ENCODE measurements at regions not wholly inside any gene's neighbourhood (a gene's known extent, or its start where the extent isn't known, plus 50 kb on each side); places are given as distances from the start of the nearest gene placed in this dataset.

- no peak for DNase-seq (ENCODE audit: low read depth in 1 of 2, low spot score in 1 of 2)
- no peak for TF ChIP-seq JUND (IDR thresholded peaks at IDR 0.05; ENCODE audit: low read depth)
- in situ Hi-C loops (cut with HindIII; ENCODE audit: low pct_unique_long_range_greater_than_20kb, low sequenced_read_pairs): no loop called here
These were observed 224.7 kb upstream of the PPP1R2C start for GRCh38 chrX:43002526-43003203.

- TF ChIP-seq JUND (IDR thresholded peaks at IDR 0.05; ENCODE audit: low read depth): no peak
- in situ Hi-C loops (cut with HindIII; ENCODE audit: low pct_unique_long_range_greater_than_20kb, low sequenced_read_pairs): no loop called here
These were observed 225.2 kb upstream of the PPP1R2C start for GRCh38 chrX:43003204-43003565.

GRCh38 chrX:43003939-43004338, 226.0 kb upstream of the PPP1R2C start:
- no peak for TF ChIP-seq JUND (IDR thresholded peaks at IDR 0.05; ENCODE audit: low read depth)
- DNase-seq (ENCODE audit: low read depth in 1 of 2, low spot score in 1 of 2): no peak
- in situ Hi-C loops (cut with HindIII; ENCODE audit: low pct_unique_long_range_greater_than_20kb, low sequenced_read_pairs): no loop called here

More at GRCh38 chrX:43003204-43003565, 225.2 kb upstream of the PPP1R2C start:
- no peak for DNase-seq (ENCODE audit: low read depth in 1 of 2, low spot score in 1 of 2)

GRCh38 chrX:43005561-43005960, 227.6 kb upstream of the PPP1R2C start:
- DNase-seq (ENCODE audit: low read depth in 1 of 2, low spot score in 1 of 2): no peak
- in situ Hi-C loops (cut with HindIII; ENCODE audit: low pct_unique_long_range_greater_than_20kb, low sequenced_read_pairs): no loop called here
- TF ChIP-seq JUND (IDR thresholded peaks at IDR 0.05; ENCODE audit: low read depth): no peak

DNA sequence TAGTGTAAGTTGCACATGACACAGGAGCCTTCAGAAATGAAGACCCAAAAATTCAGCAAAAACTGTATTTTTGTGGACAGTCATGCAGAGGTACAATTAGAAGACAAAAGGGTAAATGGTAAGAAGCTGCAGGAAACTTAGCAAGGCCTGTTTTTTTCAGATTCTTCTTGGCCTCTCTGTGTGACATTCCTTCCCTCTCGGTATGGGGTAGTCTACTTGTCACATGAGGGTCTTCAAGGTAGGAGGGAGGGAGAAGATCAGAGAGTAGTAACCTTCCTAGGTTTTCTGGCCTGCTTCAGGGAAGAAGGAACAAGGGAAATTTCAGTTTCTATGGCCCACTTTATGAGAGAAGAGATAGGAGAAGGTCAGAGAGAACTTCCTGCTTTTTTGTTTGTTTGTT, 230.4 kb upstream of the PPP1R2C start:
- DNase-seq (ENCODE audit: low read depth in 1 of 2, low spot score in 1 of 2): no peak
- in situ Hi-C loops (cut with HindIII; ENCODE audit: low pct_unique_long_range_greater_than_20kb, low sequenced_read_pairs): no loop called here
- no peak for TF ChIP-seq JUND (IDR thresholded peaks at IDR 0.05; ENCODE audit: low read depth)

- in situ Hi-C loops (cut with HindIII; ENCODE audit: low pct_unique_long_range_greater_than_20kb, low sequenced_read_pairs): no loop called here
- TF ChIP-seq JUND (IDR thresholded peaks at IDR 0.05; ENCODE audit: low read depth): no peak
- no peak for DNase-seq (ENCODE audit: low read depth in 1 of 2, low spot score in 1 of 2)
These were observed 238.1 kb upstream of the PPP1R2C start for GRCh38 chrX:43016021-43016420.

DNA sequence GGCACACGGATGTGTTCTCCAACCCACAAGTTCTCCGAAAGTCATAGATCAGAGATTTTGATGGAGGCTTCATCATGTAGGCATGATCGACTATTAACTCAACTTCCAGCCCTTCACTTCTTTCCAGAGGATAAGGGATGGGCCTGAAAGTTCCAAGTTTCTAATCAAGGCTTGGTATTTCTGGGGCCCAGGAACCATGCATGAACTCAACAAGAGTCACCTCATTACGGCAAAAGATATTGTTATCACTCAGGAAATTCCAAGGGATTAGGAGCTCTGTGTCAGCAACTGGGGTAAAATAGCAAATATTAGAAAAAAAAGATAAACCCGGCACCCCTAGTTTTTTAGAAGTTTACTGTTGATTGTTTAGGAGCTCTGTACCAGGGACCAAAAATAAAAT, 240.1 kb upstream of the PPP1R2C start:
- DNase-seq (ENCODE audit: low read depth in 1 of 2, low spot score in 1 of 2): no peak
- TF ChIP-seq JUND (IDR thresholded peaks at IDR 0.05; ENCODE audit: low read depth): no peak
- in situ Hi-C loops (cut with HindIII; ENCODE audit: low pct_unique_long_range_greater_than_20kb, low sequenced_read_pairs): no loop called here

- in situ Hi-C loops (cut with HindIII; ENCODE audit: low pct_unique_long_range_greater_than_20kb, low sequenced_read_pairs): no loop called here
- DNase-seq (ENCODE audit: low read depth in 1 of 2, low spot score in 1 of 2): no peak
- TF ChIP-seq JUND (IDR thresholded peaks at IDR 0.05; ENCODE audit: low read depth): no peak
These were observed 241.1 kb upstream of the PPP1R2C start for GRCh38 chrX:43019021-43019420.

DNA sequence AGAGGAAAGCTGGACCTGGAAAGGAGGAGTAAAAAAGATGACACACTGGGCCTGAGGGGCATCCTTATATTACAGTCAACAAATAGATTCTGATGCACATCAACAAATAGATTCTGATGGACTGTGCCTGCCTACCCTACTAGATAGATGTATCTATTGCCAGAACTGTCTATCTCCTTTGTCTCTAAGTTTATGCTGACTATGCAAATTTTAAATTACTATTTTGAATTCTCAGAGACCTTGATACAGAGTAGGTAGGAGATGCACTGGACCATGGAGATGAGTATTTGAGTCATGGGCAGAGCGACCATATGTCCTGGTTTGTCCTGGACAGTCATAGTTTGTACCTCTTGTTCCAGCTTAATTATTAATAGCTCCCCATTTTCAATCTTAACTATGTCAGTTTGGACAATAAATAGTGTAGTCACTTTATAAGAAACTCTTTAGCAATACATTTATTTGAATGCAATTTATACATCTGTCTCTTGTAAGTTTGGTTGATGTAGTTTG, 247.9 kb upstream of the PPP1R2C start:
- no peak for DNase-seq (ENCODE audit: low read depth in 1 of 2, low spot score in 1 of 2)
- no peak for TF ChIP-seq JUND (IDR thresholded peaks at IDR 0.05; ENCODE audit: low read depth)
- in situ Hi-C loops (cut with HindIII; ENCODE audit: low pct_unique_long_range_greater_than_20kb, low sequenced_read_pairs): no loop called here

DNA sequence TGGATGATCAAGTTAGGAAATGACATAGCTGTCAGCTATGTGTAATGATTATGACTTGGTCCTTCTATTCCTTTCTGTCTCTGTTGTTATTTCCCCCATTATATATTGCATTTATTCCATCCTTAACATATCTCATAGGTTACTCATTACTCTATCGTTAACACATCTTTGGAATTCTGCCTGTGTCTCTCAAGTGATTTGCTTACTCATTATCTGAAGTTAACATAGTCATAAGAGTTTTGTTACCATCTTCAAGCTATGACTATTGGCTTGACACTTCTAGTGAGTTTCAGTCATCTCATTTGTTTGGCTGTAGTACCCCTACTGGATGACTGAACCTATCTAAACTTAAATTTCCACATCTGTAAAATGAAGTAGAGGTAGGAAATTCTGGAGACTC, 286.1 kb upstream of the PPP1R2C start:
- TF ChIP-seq JUND (IDR thresholded peaks at IDR 0.05; ENCODE audit: low read depth): no peak
- no peak for DNase-seq (ENCODE audit: low read depth in 1 of 2, low spot score in 1 of 2)
- in situ Hi-C loops (cut with HindIII; ENCODE audit: low pct_unique_long_range_greater_than_20kb, low sequenced_read_pairs): no loop called here

DNA sequence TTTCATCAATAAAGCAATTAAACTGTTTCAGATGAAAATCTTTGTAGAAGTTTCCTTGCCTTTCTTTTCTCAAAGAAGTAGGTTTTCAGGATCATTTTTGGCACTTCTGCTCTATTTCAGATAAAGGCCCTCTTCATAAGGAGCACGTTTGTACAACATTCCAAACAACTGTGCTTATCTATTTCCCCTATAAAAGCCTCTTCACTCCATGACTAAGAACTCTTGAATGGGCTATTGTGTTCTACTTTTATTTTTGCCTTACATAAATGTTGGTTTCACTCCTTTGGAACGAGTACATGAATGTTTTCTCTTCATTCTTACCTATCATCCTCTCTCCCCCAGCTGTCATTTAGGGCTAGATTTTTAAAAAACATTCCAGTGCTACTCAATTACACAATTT, 288.0 kb upstream of the PPP1R2C start:
- in situ Hi-C loops (cut with HindIII; ENCODE audit: low pct_unique_long_range_greater_than_20kb, low sequenced_read_pairs): no loop called here
- DNase-seq (ENCODE audit: low read depth in 1 of 2, low spot score in 1 of 2): no peak
- no peak for TF ChIP-seq JUND (IDR thresholded peaks at IDR 0.05; ENCODE audit: low read depth)

- TF ChIP-seq JUND (IDR thresholded peaks at IDR 0.05; ENCODE audit: low read depth): no peak
- in situ Hi-C loops (cut with HindIII; ENCODE audit: low pct_unique_long_range_greater_than_20kb, low sequenced_read_pairs): no loop called here
- DNase-seq (ENCODE audit: low read depth in 1 of 2, low spot score in 1 of 2): no peak
These were observed 290.7 kb upstream of the PPP1R2C start for GRCh38 chrX:43068639-43069038.

DNA sequence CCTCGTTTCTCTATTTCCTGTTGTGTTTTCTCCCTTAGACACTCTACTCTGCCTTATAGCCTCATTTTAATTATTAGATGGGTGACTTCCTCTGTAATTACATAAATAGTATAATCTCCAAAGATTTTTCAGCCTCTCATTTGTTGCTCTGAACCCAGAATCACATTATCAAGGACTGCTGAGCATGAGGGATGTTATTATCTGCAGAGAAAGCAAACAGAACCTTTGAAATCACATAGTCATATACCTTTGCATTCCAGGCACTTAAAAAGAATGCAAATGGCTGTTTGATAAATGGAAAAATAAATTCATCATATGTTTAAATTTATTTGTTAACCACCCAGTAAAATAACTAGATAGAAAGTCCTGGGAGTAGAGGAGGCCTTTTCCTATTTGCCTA, 305.1 kb upstream of the PPP1R2C start:
- DNase-seq (ENCODE audit: low read depth in 1 of 2, low spot score in 1 of 2): no peak
- in situ Hi-C loops (cut with HindIII; ENCODE audit: low pct_unique_long_range_greater_than_20kb, low sequenced_read_pairs): no loop called here
- no peak for TF ChIP-seq JUND (IDR thresholded peaks at IDR 0.05; ENCODE audit: low read depth)

DNA sequence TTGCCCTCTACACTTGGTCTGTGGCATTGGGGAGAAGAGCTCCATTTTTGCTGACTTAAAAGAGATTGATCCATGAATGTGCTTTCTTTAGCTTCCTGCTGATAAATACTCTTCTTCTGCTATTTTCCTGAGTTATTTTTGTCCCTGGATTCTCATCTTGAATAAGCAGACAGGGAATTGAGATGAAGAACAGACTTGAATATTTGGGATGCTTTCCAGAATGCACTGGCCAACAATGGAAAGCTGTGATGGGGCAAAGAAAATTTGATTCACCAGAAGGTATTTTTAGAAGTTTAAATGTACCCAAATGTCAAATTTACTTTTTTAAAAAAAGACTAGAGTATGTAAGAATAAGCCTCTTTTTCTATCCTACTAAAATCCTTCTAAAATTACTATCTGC, 309.9 kb upstream of the PPP1R2C start:
- TF ChIP-seq JUND (IDR thresholded peaks at IDR 0.05; ENCODE audit: low read depth): no peak
- DNase-seq (ENCODE audit: low read depth in 1 of 2, low spot score in 1 of 2): no peak
- in situ Hi-C loops (cut with HindIII; ENCODE audit: low pct_unique_long_range_greater_than_20kb, low sequenced_read_pairs): no loop called here

Measured in T47D (cell line).